Kidney glomerular epithelial cell (primary cell): ENCODE measurements at regions not wholly inside any gene's neighbourhood (a gene's known extent, or its start where the extent isn't known, plus 50 kb on each side); places are given as distances from the start of the nearest gene placed in this dataset.
A peak's percentile ranks its signal among the peaks of the same experiment; 100 is the strongest.
"Not testable (repeated sequence)": the region's sequence is repeated elsewhere in the genome, so short reads cannot be mapped to it uniquely, and the experiment has no call there.

Experiments
- DNase-seq: peaks from one replicate; lab custom pipeline; 2025; lab: John Stamatoyannopoulos, UW

DNA sequence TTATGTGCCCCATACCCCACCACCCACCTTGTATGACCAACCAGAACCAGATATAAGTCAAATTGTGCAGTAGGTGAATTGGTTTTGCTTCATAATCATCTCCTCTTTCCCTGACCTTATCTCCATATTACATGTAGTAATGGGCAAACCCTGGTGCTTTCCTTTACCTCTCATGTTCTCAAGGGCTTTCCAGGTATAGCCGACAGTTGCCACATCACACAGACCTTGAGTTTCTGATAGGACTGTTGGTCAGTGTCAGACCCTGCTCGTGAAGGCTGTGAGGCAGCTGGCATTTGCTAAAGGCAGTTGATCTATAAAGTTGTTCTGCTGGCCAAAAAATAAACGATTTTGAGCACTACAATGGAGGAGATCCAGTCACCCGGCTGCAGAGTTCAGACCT lies 145.9 kb downstream of the ALX1 start:
- no peak for DNase-seq

DNA sequence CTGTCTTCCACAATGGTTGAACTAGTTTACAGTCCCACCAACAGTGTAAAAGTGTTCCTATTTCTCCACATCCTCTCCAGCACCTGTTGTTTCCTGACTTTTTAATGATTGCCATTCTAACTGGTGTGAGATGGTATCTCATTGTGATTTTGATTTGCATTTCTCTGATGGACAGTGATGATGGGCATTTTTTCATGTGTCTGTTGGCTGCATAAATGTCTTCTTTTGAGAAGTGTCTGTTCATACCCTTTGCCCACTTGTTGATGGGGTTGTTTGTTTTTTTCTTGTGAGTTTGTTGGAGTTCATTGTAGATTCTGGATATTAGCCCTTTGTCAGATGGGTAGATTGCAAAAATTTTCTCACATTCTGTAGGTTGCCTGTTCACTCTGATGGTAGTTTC lies 153.1 kb downstream of the ALX1 start:
- not testable (repeated sequence) for DNase-seq

DNA sequence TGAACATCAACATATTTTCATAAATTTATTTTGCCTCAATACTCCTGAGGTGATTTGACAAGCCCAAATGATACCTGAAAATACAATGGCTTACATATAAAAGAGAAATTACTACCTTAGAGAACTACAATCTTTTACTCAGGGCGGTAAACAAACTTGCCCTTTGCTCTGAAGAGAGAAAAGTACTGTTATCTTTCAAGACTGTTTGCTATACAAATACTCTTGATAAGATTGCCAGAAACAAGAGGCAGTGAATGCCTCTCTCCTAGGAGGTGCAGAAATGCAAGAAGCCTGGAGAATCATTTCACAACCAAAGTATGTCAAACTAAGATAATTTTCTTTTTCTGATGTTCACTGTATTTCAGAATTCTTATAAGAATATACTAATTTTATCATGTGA lies 160.3 kb downstream of the ALX1 start:
- no peak for DNase-seq

DNA sequence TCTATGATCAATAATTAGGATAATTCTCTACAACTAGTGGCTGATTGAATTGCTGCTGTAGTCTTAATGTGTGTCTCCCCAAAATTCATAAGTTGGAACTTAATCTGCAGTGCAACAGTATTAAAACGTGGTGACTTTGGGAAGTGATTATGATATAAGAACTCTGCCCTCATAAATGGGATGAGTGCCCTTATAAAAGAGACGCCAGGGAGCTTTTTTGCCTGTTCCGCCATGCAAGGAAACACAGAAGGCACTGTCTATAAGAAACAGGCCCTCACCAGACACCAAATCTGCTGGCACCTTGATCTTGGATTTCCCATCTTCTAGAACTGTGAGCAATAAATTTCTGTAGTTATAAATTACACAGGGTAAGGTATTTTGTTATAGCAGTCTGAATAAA lies 161.0 kb downstream of the ALX1 start:
- DNase-seq, result no peak

DNA sequence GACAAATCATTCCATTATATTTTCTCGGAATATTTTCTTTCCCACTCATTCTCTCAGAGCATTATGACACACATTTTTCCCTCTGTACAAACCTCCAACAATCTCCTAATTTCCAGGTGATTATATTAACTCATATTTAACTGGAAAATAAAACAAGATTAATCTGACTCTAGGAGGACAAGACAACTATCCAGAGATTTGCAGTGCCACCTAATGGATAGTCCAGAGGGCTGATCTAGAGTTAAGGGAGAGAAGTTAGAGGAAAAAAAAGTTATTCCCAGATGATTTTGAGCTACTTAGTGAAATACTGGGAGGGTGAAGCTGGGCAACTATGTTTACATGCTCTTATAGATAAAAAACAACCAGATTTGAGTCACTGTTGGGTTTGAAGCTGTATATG lies 161.7 kb downstream of the ALX1 start:
- DNase-seq, result peak; percentile 2

DNA sequence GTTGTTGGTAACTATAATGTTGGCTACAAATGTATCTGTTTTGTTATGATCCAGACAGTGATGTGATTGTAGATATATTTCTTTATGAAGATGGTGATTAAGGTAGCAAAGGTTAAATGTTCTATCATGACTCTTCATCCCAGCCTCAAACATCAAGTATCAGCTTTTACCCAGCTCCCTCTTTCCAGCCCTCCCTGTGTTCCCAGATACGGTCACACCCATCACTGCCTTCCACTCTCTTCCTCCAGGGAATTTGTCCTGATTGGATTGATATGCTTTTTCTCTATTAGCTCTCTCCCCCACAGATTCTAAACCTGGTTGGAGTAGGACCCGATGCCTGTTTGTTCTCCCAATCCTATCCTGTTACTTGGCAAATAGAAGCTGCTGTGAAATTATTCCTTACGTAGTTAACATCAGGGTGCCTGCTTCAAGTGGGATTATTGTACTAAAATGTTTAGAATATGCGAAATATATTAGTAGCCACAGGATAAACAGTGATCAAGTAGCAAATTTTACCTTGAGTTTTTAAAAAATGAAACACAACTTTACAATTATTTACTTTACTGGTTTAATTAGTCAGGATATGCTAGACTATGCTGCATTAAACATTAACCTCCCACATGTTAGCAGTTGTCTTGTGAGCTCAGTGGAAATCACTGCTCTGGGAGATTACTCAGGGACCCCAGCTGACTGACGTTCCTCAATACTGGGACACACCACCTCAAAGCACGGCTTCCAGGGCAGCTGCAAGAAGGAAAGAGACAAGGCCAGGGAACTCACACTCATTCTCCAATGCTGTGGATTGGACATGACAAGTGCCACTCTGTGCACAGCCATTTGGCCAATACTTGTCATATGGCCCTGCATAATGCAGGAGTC lies 165.3 kb downstream of the ALX1 start:
- peak; percentile 19 for DNase-seq

DNA sequence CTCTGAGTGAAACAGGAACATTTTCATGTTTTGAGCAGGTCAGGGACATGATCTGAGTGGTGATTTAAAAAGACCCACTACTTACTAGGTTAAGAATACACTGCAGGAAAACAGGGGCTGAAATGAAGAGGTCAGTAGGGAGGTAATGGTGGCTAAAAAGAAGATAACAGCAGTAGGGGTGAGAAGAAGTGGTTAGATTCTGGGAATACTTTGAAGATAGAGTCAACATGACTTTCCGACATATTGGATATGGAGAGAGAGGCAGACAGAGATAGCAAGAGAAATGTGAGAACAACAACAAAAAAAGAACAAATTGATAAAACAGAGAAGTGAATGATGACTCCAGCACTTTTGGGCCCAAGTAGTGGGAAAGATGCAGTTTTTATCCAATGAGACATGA lies 168.0 kb downstream of the ALX1 start:
- DNase-seq, result no peak

DNA sequence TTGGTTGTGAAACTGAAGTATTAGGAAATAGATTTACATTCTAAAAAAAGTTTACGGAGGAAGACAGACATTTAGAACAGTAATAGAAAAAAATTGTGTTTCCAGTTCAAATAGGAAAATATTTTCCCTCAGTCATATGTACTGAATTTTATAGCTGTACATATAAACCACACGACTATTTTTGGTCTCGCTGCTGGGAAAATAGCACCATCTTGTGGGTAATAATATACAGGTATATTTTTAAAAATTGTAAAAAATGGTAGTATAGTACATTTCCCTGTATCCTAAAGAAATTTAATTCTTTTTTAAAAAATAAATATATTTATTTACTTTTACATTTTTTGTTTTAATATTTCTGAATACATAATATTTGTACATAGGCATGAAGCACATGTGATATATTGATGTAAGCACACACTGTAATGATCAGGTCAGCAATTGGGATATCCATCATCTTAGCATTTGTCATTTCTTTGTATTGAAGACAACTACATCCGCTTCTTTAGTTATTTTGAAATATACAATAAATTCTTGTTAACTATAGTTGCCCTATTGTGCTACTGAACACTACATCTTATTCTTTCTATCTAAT lies 168.6 kb downstream of the ALX1 start:
- peak; percentile 9 for DNase-seq

DNA sequence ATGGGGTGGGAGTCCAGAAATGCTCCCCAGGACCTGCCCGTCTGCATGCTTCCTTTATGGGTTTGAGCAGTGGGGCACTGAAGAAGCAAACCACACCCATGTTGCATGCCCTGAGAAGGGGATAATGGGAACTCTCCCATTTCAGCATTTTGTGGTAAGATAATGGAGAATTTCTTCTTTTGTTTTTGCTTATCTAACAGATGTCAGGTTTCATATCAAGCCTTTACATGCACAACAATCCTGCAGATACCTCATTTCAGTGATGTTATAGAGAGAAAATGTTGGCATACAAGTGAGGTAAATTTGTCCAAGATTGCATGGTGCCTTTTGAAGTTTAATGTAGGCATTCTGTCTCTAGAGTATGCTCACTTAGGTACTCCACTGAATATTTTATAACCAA lies 177.0 kb downstream of the ALX1 start:
- DNase-seq, result no peak

DNA sequence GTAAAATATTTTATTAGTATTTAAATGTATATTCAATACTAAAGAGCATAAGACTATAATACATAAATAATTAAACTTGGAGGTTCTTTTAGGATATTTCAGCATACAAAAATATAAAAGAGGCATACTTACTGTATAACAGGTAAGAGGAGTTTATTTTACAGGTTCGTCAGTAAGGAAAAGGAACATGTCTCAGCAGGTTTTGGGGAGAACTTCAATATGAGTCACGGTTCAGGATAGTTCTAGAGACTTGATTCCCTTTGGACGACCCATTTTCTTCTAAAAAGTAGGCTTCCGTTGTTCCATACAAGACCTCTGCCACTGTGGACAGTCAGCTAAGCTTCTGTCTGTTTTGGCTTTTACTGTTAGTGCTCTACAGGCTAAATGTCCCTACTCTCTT lies 181.1 kb downstream of the ALX1 start:
- no peak for DNase-seq

DNA sequence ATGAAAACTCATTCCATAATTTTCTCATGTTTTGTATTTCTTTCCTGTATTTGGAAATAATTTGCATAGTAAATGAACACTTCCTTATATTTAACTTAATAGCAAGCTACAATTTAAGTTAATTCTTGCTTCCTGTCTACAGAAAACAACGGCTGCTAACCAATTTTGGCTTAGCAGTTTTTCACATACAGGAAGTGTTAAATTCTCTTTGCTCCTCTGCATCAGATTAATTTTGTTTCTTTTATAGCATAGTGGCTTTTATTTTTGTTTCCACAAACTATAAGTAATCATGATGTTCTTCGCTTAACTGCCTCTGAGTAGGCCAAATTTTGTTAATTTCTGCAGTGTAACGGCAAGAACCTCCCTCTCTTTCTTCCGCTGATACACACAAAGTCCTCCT lies 182.9 kb downstream of the ALX1 start:
- no peak for DNase-seq

DNA sequence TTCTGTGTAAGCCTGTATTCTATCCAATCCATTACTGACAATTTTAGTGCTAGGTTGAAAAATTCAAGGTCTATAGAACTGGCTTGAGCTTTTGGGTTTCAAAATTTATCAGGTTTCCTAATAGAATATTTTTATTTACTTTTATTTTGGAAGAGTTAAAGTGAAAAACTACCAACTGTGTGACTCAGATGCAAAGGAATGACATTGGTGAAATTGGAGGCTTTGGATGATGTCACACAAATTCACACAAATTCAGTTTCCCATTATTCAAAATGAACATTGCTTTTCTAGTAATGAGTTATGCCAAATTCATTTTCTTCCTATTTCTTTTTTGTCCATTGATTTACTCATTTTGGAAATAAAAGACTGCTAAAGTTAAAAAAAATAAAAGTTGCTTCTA lies 186.9 kb downstream of the ALX1 start:
- DNase-seq, result peak; percentile 2

DNA sequence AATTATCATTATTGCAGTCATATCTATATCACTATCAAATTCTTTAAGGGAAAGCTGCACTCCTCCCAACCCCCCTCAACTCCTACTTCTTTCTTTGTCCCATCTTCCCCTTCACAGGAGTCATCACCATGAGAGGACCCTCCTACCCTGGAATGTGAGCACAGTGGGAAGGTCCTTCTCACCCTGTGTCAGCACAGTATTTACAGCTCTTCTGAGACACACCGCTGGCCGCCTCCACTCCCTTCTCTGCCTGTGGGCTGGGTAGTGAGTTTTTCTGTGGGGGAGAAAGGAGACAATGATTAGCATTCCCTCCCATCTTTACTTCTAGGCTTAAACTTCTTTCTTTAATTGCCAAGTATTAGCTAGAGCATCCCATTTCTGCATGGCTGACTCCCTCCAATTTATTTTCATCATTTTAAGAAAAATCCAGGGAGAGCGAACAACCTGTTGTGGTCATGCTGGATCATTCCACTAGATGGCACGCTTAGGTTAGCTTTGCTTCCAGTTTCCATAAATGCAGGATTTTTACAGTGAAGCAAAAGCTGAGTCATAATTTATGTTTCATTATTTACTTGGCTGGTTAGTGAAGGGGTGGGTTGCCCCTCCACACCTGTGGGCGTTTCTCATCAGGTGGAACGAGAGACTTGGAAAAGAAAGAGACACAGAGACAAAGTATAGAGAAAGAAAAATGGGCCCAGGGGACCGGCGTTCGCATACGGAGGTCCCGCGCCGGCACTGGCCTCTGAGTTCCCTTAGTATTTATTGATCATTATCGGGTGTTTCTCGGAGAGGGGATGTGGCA lies 188.5 kb downstream of the ALX1 start:
- peak; percentile 74 for DNase-seq

DNA sequence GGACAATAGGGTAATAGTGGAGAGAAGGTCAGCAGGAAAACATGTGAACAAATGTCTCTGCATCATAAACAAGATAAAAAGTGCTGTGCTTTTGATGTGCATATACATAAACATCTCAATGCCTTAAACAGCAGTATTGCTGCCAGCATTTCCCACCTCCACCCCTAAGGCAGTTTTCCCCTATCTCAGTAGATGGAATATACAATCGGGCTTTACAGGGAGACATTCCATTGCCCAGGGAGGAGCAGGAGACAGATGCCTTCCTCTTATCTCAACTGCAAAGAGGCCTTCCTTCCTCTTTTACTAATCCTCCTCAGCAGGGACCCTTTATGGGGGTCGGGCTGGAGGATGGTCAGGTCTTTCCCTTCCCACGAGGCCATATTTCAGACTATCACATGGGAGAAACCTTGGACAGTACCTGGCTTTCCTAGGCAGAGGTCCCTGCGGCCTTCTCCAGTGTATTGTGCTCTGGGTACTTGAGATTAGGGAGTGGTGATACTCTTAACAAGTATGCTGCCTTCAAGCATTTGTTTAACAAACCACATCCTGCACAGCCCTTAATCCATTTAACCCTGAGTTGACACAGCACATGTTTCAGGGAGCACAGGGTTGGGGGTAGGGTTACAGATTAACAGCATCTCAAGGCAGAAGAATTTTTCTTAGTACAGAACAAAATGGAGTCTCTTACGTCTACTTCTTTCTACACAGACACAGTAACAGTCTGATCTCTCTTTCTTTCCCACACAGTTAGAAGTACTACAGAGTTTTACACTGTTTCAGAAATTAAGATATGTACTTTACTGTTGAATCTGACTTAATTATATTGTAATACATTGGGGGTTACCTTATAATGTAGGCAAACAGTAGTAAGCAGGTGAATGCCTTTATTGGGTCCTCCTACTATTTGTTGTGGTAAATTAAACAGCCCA lies 189.4 kb downstream of the ALX1 start:
- DNase-seq, result peak; percentile 31

DNA sequence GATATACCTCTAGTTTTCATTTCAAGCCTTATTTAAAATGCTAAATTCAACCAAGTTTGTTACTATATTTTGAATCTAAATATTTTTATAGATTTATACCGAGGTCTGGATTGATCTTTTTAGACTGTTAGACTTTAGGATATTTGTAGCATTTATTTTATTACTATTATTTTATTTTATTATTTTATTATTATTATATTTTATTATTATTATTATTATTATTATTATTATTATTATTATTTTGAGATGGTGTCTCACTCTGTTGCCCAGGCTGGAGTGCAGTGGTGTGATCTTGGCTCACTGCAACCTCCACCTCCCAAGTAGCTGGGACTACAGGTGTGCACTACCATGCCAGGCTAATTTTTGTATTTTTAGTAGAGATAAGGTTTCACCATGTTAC lies 195.3 kb downstream of the ALX1 start:
- not testable (repeated sequence) for DNase-seq

DNA sequence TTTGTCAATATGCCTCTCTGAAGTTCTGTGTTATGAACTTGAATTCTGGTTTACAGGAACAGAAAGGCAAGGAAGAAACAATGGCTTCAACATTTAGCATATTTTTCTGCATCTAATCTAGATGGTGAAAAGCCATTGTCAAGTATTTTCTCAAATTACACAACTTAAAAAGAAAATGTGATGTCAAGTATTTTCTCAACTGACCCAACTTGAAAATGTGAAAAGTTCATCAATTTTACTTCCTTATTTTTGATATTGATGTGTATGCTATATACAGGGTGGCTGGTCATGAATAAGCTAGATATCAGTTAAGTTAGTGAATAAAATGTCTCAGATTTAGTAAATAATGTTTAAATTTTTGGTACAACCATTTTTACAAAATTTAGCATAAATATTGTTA lies 196.7 kb downstream of the ALX1 start:
- no peak for DNase-seq

DNA sequence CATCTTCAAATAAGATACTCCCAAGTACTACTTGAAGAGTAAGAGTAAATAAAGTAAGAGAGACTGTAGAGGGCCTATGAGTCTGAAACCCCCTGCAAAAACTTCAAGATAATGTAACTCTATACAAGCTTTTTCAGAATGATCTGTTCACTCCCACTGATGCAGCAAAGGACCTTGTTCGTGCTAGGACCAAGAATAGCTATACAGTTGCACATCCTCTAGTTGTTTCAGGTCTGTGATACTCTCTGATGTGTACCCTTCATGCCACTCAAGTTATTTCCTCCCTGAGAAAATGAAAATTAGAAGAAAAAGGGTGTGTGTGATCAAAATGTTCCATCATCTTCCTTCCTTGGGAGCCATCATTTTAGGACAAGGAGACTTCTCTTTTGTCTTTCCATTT lies 204.4 kb downstream of the ALX1 start:
- no peak for DNase-seq

DNA sequence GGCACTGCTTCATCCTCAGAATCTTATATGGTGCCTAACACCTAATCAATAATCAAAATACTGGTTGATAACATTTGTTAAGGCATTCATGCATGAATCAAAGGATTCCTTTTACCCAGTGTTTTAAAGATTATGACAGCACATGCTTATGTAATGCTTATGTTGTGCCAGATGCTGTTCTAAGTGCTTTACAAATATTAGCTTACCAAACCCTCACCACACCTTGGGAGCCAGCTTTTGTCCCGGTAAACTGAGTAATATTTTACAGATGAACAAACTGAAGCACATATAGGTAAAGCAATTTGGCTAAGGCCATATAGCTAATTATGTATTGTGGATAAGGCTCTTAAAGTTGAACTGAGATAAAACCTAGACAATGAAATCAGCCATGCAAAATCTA lies 209.2 kb downstream of the ALX1 start:
- no peak for DNase-seq

DNA sequence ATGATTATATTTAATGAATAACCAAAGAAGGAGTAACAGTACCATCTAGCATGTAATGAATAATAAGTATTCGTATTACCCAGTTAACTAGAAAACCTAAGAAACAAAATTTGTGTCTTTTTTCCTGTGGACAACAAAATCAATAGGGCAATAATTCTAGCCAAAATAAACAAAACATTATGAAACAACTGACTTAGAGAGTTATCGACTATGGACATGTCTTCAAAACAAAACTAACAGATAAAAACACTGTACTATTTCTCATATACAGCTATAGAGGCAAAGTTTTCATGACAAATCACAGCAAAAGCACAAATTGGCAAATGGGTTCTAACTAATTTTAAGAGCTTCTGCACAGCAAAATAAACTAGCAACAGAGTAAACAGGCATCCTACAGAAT lies 224.1 kb downstream of the ALX1 start:
- no peak for DNase-seq

DNA sequence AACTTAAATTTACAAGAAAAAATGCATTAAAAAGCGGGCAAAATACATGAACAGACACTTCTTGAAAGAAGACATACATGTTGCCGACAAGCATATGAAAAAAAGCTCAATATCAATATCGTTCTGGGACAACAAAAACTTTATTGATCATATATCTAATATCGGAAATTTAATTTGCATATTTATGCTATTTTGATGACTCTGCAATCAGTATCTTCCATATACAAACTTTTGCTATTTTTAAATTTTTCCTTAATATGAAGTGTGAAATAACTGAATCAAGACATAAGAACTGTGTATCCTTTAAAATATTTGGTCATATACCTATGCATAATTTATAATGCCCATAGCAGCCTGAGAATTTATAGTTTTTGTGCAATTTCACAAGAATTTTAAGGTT lies 224.6 kb downstream of the ALX1 start:
- DNase-seq, result no peak

DNA sequence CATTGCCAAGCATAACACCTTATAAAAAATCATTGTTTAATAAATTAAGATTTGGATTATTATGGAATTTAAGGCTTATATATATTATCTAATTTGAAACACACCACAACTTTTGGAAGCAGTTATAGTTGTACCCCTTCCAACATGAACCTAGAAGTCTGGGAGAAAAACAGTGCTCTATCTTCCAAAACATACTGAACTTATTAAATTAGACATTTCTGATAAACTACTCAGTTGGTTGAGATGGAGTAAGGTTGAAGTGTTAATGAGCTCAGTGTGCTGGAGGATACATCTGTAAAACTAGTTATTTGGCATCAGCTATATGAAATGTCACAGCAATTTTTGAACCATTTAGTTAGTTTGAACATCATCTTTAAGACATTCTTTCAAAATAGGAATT lies 227.4 kb downstream of the ALX1 start:
- DNase-seq, result no peak
